ENCODE measurements at regions not wholly inside any gene's neighbourhood (a gene's known extent, or its start where the extent isn't known, plus 50 kb on each side); places are given as distances from the start of the nearest gene placed in this dataset.

- no peak overlapping the region for H3K4me3 ChIP-seq
- DNase-seq, result peak in 1 of 2 donors; percentile 5
- 35 to 64% (median 42%) methylated on average over 1 of the region's 1 CpG for WGBS, 5 donors
- peak overlapping the region in 2 of 5 donors; percentile 43 to 56 for H3K27ac ChIP-seq
- peaks cover 0 to 9% (median 0%) of the 10 kb centered on the region in 4 donors for H3K4me1 ChIP-seq
- intact Hi-C loops (cut with DNase I; ENCODE audit: low total_unique reads), result loop anchor here (10.0 kb wide), 1 partner anchor 182 kb away; no protein-coding TSS in a partner anchor
- no peaks in the 10 kb centered on the region for H3K36me3 ChIP-seq
- no peak for TF ChIP-seq CTCF (IDR thresholded peaks at IDR 0.05)
- TF ChIP-seq POLR2AphosphoS5 (IDR thresholded peaks at IDR 0.05), result no peak
- no peak for TF ChIP-seq EP300 (IDR thresholded peaks at IDR 0.05)
- no peak for TF ChIP-seq POLR2A (IDR thresholded peaks at IDR 0.05)
- no peaks in the 10 kb centered on the region for H3K9me3 ChIP-seq
- H3K27me3 ChIP-seq, result no peaks in the 10 kb centered on the region
Observed at GRCh38 chr3:99502871-99503270, 135.5 kb upstream of the COL8A1 start.

GRCh38 chr3:99500485-99500884, 137.9 kb upstream of the COL8A1 start:
- intact Hi-C loops (cut with DNase I; ENCODE audit: low total_unique reads), result loop anchor here (10.0 kb wide), 1 partner anchor 184 kb away; no protein-coding TSS in a partner anchor
- WGBS, 5 donors, result 63 to 80% (median 72%) methylated on average over 5 of the region's 5 CpGs

GRCh38 chr3:99499235-99500158, 138.9 kb upstream of the COL8A1 start:
- DNase-seq, result peak; percentile 27 to 61
- Histone ChIP-seq H3K27ac (no peak overlapping the region), H3K4me1 (peaks cover 0 to 9% (median 0%) of the 10 kb centered on the region in 4 donors), H3K36me3 (no peaks in the 10 kb centered on the region), H3K27me3 (no peaks in the 10 kb centered on the region), H3K9me3 (no peaks in the 10 kb centered on the region), H3K4me3 (no peak overlapping the region)
- peak in 4 of 7 experiments; percentile 42 to 67 (median 56) for TF ChIP-seq CTCF (IDR thresholded peaks at IDR 0.05)
- no peak for TF ChIP-seq POLR2AphosphoS5 (IDR thresholded peaks at IDR 0.05)
- WGBS, 5 donors, result 33 to 42% (median 35%) methylated on average over 4 of the region's 4 CpGs
- intact Hi-C loops (cut with DNase I; ENCODE audit: low total_unique reads), result loop anchor here (10.0 kb wide), 1 partner anchor 185 kb away; no protein-coding TSS in a partner anchor

More at GRCh38 chr3:99500485-99500884, 137.9 kb upstream of the COL8A1 start:
- TF ChIP-seq POLR2AphosphoS5 (IDR thresholded peaks at IDR 0.05) (no peak), CTCF (IDR thresholded peaks at IDR 0.05) (no peak)
- no peak for DNase-seq
- Histone ChIP-seq H3K36me3 (no peaks in the 10 kb centered on the region), H3K9me3 (no peaks in the 10 kb centered on the region), H3K27me3 (no peaks in the 10 kb centered on the region), H3K27ac (no peak overlapping the region), H3K4me3 (no peak overlapping the region), H3K4me1 (peaks cover 0 to 9% (median 0%) of the 10 kb centered on the region in 4 donors)

- 64 to 79% (median 72%) methylated on average over 8 of the region's 8 CpGs for WGBS, 5 donors
- Histone ChIP-seq H3K9me3 (no peaks in the 10 kb centered on the region), H3K4me3 (no peak overlapping the region), H3K4me1 (peaks cover 0 to 9% (median 0%) of the 10 kb centered on the region in 4 donors), H3K27ac (no peak overlapping the region), H3K36me3 (no peaks in the 10 kb centered on the region), H3K27me3 (no peaks in the 10 kb centered on the region)
- intact Hi-C loops (cut with DNase I; ENCODE audit: low total_unique reads), result no loop called here
- TF ChIP-seq POLR2A (IDR thresholded peaks at IDR 0.05) (no peak), POLR2AphosphoS5 (IDR thresholded peaks at IDR 0.05) (no peak), CTCF (IDR thresholded peaks at IDR 0.05) (no peak)
- DNase-seq, result no peak
Observed at GRCh38 chr3:99498550-99499234, 139.7 kb upstream of the COL8A1 start.

Measured in stomach (tissue), 8 donors.